Endothelial cell of umbilical vein (primary cell): ENCODE measurements at regions not wholly inside any gene's neighbourhood (a gene's known extent, or its start where the extent isn't known, plus 50 kb on each side); places are given as distances from the start of the nearest gene placed in this dataset.

Experiments
- BruUV-seq: library from RNA; stranded (reverse); fragments of 400-500 nt; replicated peaks from 2 replicates; lab custom pipeline; 2021; lab: Mats Ljungman, UMichigan
- CTCF ChIA-PET: fragments of 300-600, 350-600 bp; sonication (Branson Sonifier 250); formaldehyde crosslinking; loops from one replicate; lab custom pipeline; 2021; ENCODE audit warnings: antibody characterized with exemption, inconsistent platforms; lab: Charles Lee
- POLR2A ChIA-PET: fragments of 300-600, 350-600 bp; sonication (Branson Sonifier 250); formaldehyde crosslinking; loops from one replicate; lab custom pipeline; 2021; ENCODE audit warnings: antibody characterized with exemption, inconsistent platforms; lab: Charles Lee
- DNase-seq: peaks from one replicate; pipeline ENCODE4 v3.0.0-alpha.2; 2011; ENCODE audit warnings: low read depth, low spot score
- FAIRE-seq: peaks from 2 replicates; lab custom pipeline; 2011; peaks lifted over from hg19 to GRCh38; lab: Jason Lieb, UNC
- H2AFZ ChIP-seq: 2 replicates; pipeline ENCODE4 v1.6.0; 2012; ENCODE audit warnings: low read depth, low read length, control low read depth, inconsistent platforms
- H3K27ac ChIP-seq: 2 replicates; pipeline ENCODE4 v1.5.1; 2011; ENCODE audit warnings: low read depth, mild to moderate bottlenecking, control low read depth, low read length, moderate library complexity; ENCODE audit not compliant: insufficient read depth
- H3K27me3 ChIP-seq, 2 experiments: 2 replicates each; pipeline versions ENCODE4 v1.6.0 to v1.6.1; 2011; ENCODE audit warnings: low read length in 2 of 2, mixed read lengths in 1 of 2; ENCODE audit not compliant: control insufficient read depth in 2 of 2, insufficient read depth in 2 of 2
- H3K36me3 ChIP-seq, 2 experiments: 2 replicates in 1 of 2; 3 replicates in 1 of 2; pipeline ENCODE4 v1.5.1; 2011; ENCODE audit warnings: low read length in 2 of 2, mild to moderate bottlenecking in 1 of 2, moderate library complexity in 1 of 2; ENCODE audit not compliant: control insufficient read depth in 2 of 2, insufficient read depth in 2 of 2; ENCODE audit errors: extremely low read depth in 1 of 2
- H3K4me1 ChIP-seq: 3 replicates; pipeline ENCODE4 v1.5.1; 2011; ENCODE audit warnings: mild to moderate bottlenecking, low read length; ENCODE audit not compliant: control insufficient read depth, insufficient read depth; ENCODE audit errors: extremely low read depth
- H3K4me2 ChIP-seq: 2 replicates; pipeline ENCODE4 v1.6.1; 2011; ENCODE audit warnings: low read length, control low read depth, mixed read lengths; ENCODE audit not compliant: insufficient read depth
- H3K4me3 ChIP-seq, 3 experiments: fragments of 200-600 bp in 1 of 3; sonication (generic), shearing (Covaris generic) in 1 of 3; replicated peaks in 1 of 3; 2 replicates each; pipeline ENCODE4 v1.5.1; 2011 to 2016; ENCODE audit warnings: control low read depth in 3 of 3, low read length in 3 of 3, mild to moderate bottlenecking in 2 of 3, inconsistent platforms in 1 of 3, low read depth in 1 of 3, moderate library complexity in 1 of 3; ENCODE audit not compliant: insufficient read depth in 1 of 3
- H3K79me2 ChIP-seq: 2 replicates; pipeline ENCODE4 v1.6.0; 2012; ENCODE audit warnings: low read length, inconsistent platforms; ENCODE audit not compliant: control insufficient read depth, insufficient read depth
- H3K9ac ChIP-seq: replicated peaks from 2 replicates; pipeline ENCODE3; 2011; ENCODE audit warnings: low read length, control low read depth; ENCODE audit not compliant: insufficient read depth; ENCODE audit errors: extremely low read depth
- H3K9me1 ChIP-seq: replicated peaks from 3 replicates; pipeline ENCODE4 v1.6.0; 2011; ENCODE audit warnings: mild to moderate bottlenecking, low read length; ENCODE audit not compliant: control insufficient read depth, insufficient read depth; ENCODE audit errors: extremely low read depth
- H3K9me3 ChIP-seq: replicated peaks from 2 replicates; pipeline ENCODE4 v1.5.1; 2012; ENCODE audit warnings: low read length, inconsistent platforms; ENCODE audit not compliant: control insufficient read depth, insufficient read depth
- H4K20me1 ChIP-seq: replicated peaks from 2 replicates; pipeline ENCODE3; 2011; ENCODE audit warnings: mild to moderate bottlenecking, low read length; ENCODE audit not compliant: control insufficient read depth, insufficient read depth; ENCODE audit errors: extremely low read depth
- CTCF ChIP-seq, 2 donors: IDR thresholded peaks; 1 replicate in 1 of 2; 2 replicates in 1 of 2; pipeline ENCODE4 v1.5.1; 2011; ENCODE audit warnings: low read length in 2 of 2, mild to moderate bottlenecking in 2 of 2, moderate library complexity in 2 of 2, control low read depth in 1 of 2, inconsistent platforms in 1 of 2, low read depth in 1 of 2; ENCODE audit not compliant: insufficient read depth in 1 of 2; ENCODE audit errors: extremely low read depth in 1 of 2
- EZH2 ChIP-seq: IDR thresholded peaks from 2 replicates; pipeline ENCODE4 v1.6.1; 2012; ENCODE audit warnings: borderline replicate concordance, low read depth, mild to moderate bottlenecking, moderate library complexity, low read length, inconsistent platforms; ENCODE audit not compliant: severe bottlenecking
- FOS ChIP-seq: IDR thresholded peaks from 2 replicates; pipeline ENCODE4 v1.6.1; 2011; ENCODE audit warnings: mild to moderate bottlenecking, low read length, moderate library complexity, borderline replicate concordance; ENCODE audit not compliant: insufficient read depth
- GATA2 ChIP-seq: IDR thresholded peaks from 2 replicates; pipeline ENCODE4 v1.7.0; 2011; ENCODE audit warnings: low read depth, mild to moderate bottlenecking, moderate library complexity, mixed read lengths, low read length; ENCODE audit not compliant: insufficient read length, insufficient read depth
- JUN ChIP-seq: IDR thresholded peaks from 2 replicates; pipeline ENCODE4 v1.6.1; 2011; ENCODE audit warnings: borderline replicate concordance, low read depth; ENCODE audit not compliant: insufficient read length, insufficient read depth
- MYC ChIP-seq: IDR thresholded peaks from one replicate; pipeline ENCODE4 v1.6.1; 2011; ENCODE audit warnings: mild to moderate bottlenecking, low read depth, low read length
- POLR2A ChIP-seq: IDR thresholded peaks from 2 replicates; pipeline ENCODE4 v1.6.1; 2012; ENCODE audit warnings: low read depth, mild to moderate bottlenecking, control low read depth, low read length
- POLR2AphosphoS5 ChIP-seq: IDR thresholded peaks from 2 replicates; pipeline ENCODE4 v1.6.1; 2012; ENCODE audit warnings: low read depth, mild to moderate bottlenecking, control low read depth, low read length, moderate library complexity; ENCODE audit not compliant: insufficient read depth
- dilution Hi-C: fragments of 300-500 bp; cut with MboI; formaldehyde crosslinking; loops from one replicate; pipeline ENCODE4 v1.15.0; 2019; ENCODE audit warnings: low sequenced_read_pairs; ENCODE audit not compliant: extremely low pct_ligation_motif_present
- intact Hi-C: fragments of 100-400 bp; cut with micrococcal nuclease; formaldehyde crosslinking; loops from one replicate; pipeline ENCODE4 v1.10.0; 2022

- ChIA-PET CTCF (interaction anchor here (1.2 kb wide), 1 partner anchor 10 kb away, joined by 6 read pairs; no protein-coding TSS in a partner anchor), POLR2A (interaction anchor here (1.0 kb wide), 1 partner anchor 10 kb away, joined by 4 read pairs; no protein-coding TSS in a partner anchor)
- dilution Hi-C loops (no loop called here), intact Hi-C loops (no loop called here)
- H3K9ac ChIP-seq, result no peak overlapping the region
- peaks cover 9% of the 10 kb centered on the region for H3K4me1 ChIP-seq
- H3K9me3 ChIP-seq, result no peaks in the 10 kb centered on the region
- TF ChIP-seq GATA2 (peak; percentile 50), FOS (peak; percentile 56), CTCF (IDR thresholded peaks at IDR 0.05; ENCODE audit: extremely low read depth in 1 of 2, insufficient read depth in 1 of 2, low read depth in 1 of 2, low read length in 2 of 2) (no peak), POLR2A (no peak), JUN (no peak), MYC (no peak), POLR2AphosphoS5 (no peak), EZH2 (no peak)
- no peak overlapping the region for H3K4me2 ChIP-seq
- H3K4me3 ChIP-seq, result no peak overlapping the region
- H3K27me3 ChIP-seq, result no peaks in the 10 kb centered on the region
- no peaks in the 10 kb centered on the region for H3K36me3 ChIP-seq
- no peaks in the 10 kb centered on the region for H3K79me2 ChIP-seq
- peak overlapping the region; percentile 28 for H2AFZ ChIP-seq
- no TSS peak for BruUV-seq
- H4K20me1 ChIP-seq, result no peaks in the 10 kb centered on the region
- no peak overlapping the region for H3K27ac ChIP-seq
- H3K9me1 ChIP-seq, result no peaks in the 10 kb centered on the region
- FAIRE-seq (peak; percentile 90), DNase-seq (peak; percentile 94)
Measured at GRCh38 chr9:23611869-23612268, 214.2 kb downstream of the ELAVL2 start.
